ENCODE measurements at regions not wholly inside any gene's neighbourhood (a gene's known extent, or its start where the extent isn't known, plus 50 kb on each side); places are given as distances from the start of the nearest gene placed in this dataset.

GRCh38 chr10:128305601-128306345 is 179.6 kb upstream of the MKI67 start:
- peaks cover 22% of the 10 kb centered on the region for H3K9me3 ChIP-seq
- TF ChIP-seq Cebpa-rat (IDR thresholded peaks at IDR 0.05), result no peak
- H3K9ac ChIP-seq, result no peak overlapping the region
- H3K36me3 ChIP-seq, result peaks cover 95% of the 10 kb centered on the region
- H4K20me1 ChIP-seq, result no peaks in the 10 kb centered on the region
- no peaks in the 10 kb centered on the region for H3K27me3 ChIP-seq
- H3K4me1 ChIP-seq, result peaks cover 12% of the 10 kb centered on the region
- H3K4me3 ChIP-seq, result no peak overlapping the region
- H3K27ac ChIP-seq, result no peak overlapping the region
- peak overlapping the region; percentile 24; the same call in 1 of the 2 replicates for H3K4me2 ChIP-seq

- no peaks in the 10 kb centered on the region for H4K20me1 ChIP-seq
- no peak overlapping the region for H3K27ac ChIP-seq
- H3K36me3 ChIP-seq, result peaks cover 94% of the 10 kb centered on the region
- no peak for TF ChIP-seq Cebpa-rat (IDR thresholded peaks at IDR 0.05)
- H3K4me1 ChIP-seq, result peaks cover 12% of the 10 kb centered on the region
- H3K9ac ChIP-seq, result no peak overlapping the region
- peak overlapping the region; percentile 24 for H3K4me2 ChIP-seq
- no peak overlapping the region for H3K4me3 ChIP-seq
- peaks cover 14% of the 10 kb centered on the region for H3K9me3 ChIP-seq
- H3K27me3 ChIP-seq, result no peaks in the 10 kb centered on the region
Measured at GRCh38 chr10:128306535-128306934, 180.3 kb upstream of the MKI67 start.

GRCh38 chr10:128306966-128307365 is 180.7 kb upstream of the MKI67 start:
- no peak overlapping the region for H3K4me3 ChIP-seq
- H3K4me1 ChIP-seq, result peaks cover 12% of the 10 kb centered on the region
- H3K36me3 ChIP-seq, result peaks cover 94% of the 10 kb centered on the region
- peaks cover 10% of the 10 kb centered on the region for H3K9me3 ChIP-seq
- H4K20me1 ChIP-seq, result no peaks in the 10 kb centered on the region
- no peak for TF ChIP-seq Cebpa-rat (IDR thresholded peaks at IDR 0.05)
- H3K4me2 ChIP-seq, result no peak overlapping the region
- H3K9ac ChIP-seq, result no peak overlapping the region
- no peaks in the 10 kb centered on the region for H3K27me3 ChIP-seq
- no peak overlapping the region for H3K27ac ChIP-seq

- no peak overlapping the region for H3K27ac ChIP-seq
- no peak overlapping the region for H3K9ac ChIP-seq
- H3K27me3 ChIP-seq, result no peaks in the 10 kb centered on the region
- peaks cover 93% of the 10 kb centered on the region for H3K36me3 ChIP-seq
- H3K4me3 ChIP-seq, result no peak overlapping the region
- no peaks in the 10 kb centered on the region for H4K20me1 ChIP-seq
- H3K4me1 ChIP-seq, result peaks cover 12% of the 10 kb centered on the region
- 0 out of 2 replicates have a peak, but pooled peaks cover 4% of the 10 kb centered on the region for H3K9me3 ChIP-seq
- no peak overlapping the region for H3K4me2 ChIP-seq
- TF ChIP-seq Cebpa-rat (IDR thresholded peaks at IDR 0.05), result no peak
Measured at GRCh38 chr10:128307820-128308219, 181.6 kb upstream of the MKI67 start.

- H3K27me3 ChIP-seq, result no peaks in the 10 kb centered on the region
- no peak overlapping the region for H3K27ac ChIP-seq
- no peak overlapping the region for H3K4me3 ChIP-seq
- no peak for TF ChIP-seq Cebpa-rat (IDR thresholded peaks at IDR 0.05)
- H3K4me2 ChIP-seq, result no peak overlapping the region
- no peak overlapping the region for H3K9ac ChIP-seq
- H3K36me3 ChIP-seq, result peaks cover 95% of the 10 kb centered on the region
- H3K4me1 ChIP-seq, result peaks cover 7% of the 10 kb centered on the region
- H4K20me1 ChIP-seq, result no peaks in the 10 kb centered on the region
- H3K9me3 ChIP-seq, result no peaks in the 10 kb centered on the region
Measured at GRCh38 chr10:128310971-128311658, 184.9 kb upstream of the MKI67 start.

- no peaks in the 10 kb centered on the region for H3K27me3 ChIP-seq
- no peak overlapping the region for H3K27ac ChIP-seq
- H3K9me3 ChIP-seq, result no peaks in the 10 kb centered on the region
- no peaks in the 10 kb centered on the region for H4K20me1 ChIP-seq
- no peaks in the 10 kb centered on the region for H3K4me1 ChIP-seq
- no peak overlapping the region for H3K9ac ChIP-seq
- no peak overlapping the region for H3K4me3 ChIP-seq
- peaks cover 95% of the 10 kb centered on the region for H3K36me3 ChIP-seq
- no peak for TF ChIP-seq Cebpa-rat (IDR thresholded peaks at IDR 0.05)
- H3K4me2 ChIP-seq, result no peak overlapping the region
Measured at GRCh38 chr10:128312250-128312649, 186.0 kb upstream of the MKI67 start.

GRCh38 chr10:128314686-128315085 is 188.5 kb upstream of the MKI67 start:
- H3K9me3 ChIP-seq, result no peaks in the 10 kb centered on the region
- H3K27ac ChIP-seq, result no peak overlapping the region
- TF ChIP-seq Cebpa-rat (IDR thresholded peaks at IDR 0.05), result no peak
- H3K36me3 ChIP-seq, result peaks cover 77% of the 10 kb centered on the region
- no peak overlapping the region for H3K4me3 ChIP-seq
- no peak overlapping the region for H3K9ac ChIP-seq
- no peaks in the 10 kb centered on the region for H4K20me1 ChIP-seq
- no peaks in the 10 kb centered on the region for H3K27me3 ChIP-seq
- no peaks in the 10 kb centered on the region for H3K4me1 ChIP-seq
- H3K4me2 ChIP-seq, result no peak overlapping the region

GRCh38 chr10:128316121-128316726 is 190.0 kb upstream of the MKI67 start:
- no peak overlapping the region for H3K27ac ChIP-seq
- H3K4me2 ChIP-seq, result no peak overlapping the region
- no peaks in the 10 kb centered on the region for H3K27me3 ChIP-seq
- TF ChIP-seq Cebpa-rat (IDR thresholded peaks at IDR 0.05), result no peak
- peaks cover 70% of the 10 kb centered on the region for H3K36me3 ChIP-seq
- H4K20me1 ChIP-seq, result no peaks in the 10 kb centered on the region
- no peak overlapping the region for H3K4me3 ChIP-seq
- no peaks in the 10 kb centered on the region for H3K9me3 ChIP-seq
- H3K4me1 ChIP-seq, result no peaks in the 10 kb centered on the region
- H3K9ac ChIP-seq, result no peak overlapping the region

GRCh38 chr10:128316925-128317324 is 190.7 kb upstream of the MKI67 start:
- H3K4me2 ChIP-seq, result no peak overlapping the region
- no peak overlapping the region for H3K4me3 ChIP-seq
- H4K20me1 ChIP-seq, result no peaks in the 10 kb centered on the region
- H3K9me3 ChIP-seq, result no peaks in the 10 kb centered on the region
- no peak overlapping the region for H3K9ac ChIP-seq
- H3K27ac ChIP-seq, result no peak overlapping the region
- TF ChIP-seq Cebpa-rat (IDR thresholded peaks at IDR 0.05), result no peak
- no peaks in the 10 kb centered on the region for H3K27me3 ChIP-seq
- peaks cover 63% of the 10 kb centered on the region for H3K36me3 ChIP-seq
- 0 out of 2 replicates have a peak, but pooled peaks cover under 1% of the 10 kb centered on the region for H3K4me1 ChIP-seq

GRCh38 chr10:128318366-128318765 is 192.1 kb upstream of the MKI67 start:
- Histone ChIP-seq H3K4me2 (no peak overlapping the region), H3K4me3 (no peak overlapping the region), H3K4me1 (0 out of 2 replicates have a peak, but pooled peaks cover 8% of the 10 kb centered on the region), H3K36me3 (peaks cover 51% of the 10 kb centered on the region), H3K27ac (no peak overlapping the region), H3K9me3 (no peaks in the 10 kb centered on the region), H3K27me3 (no peaks in the 10 kb centered on the region), H4K20me1 (no peaks in the 10 kb centered on the region), H3K9ac (no peak overlapping the region)
- TF ChIP-seq Cebpa-rat (IDR thresholded peaks at IDR 0.05), result no peak
